ENCODE measurements at regions not wholly inside any gene's neighbourhood (a gene's known extent, or its start where the extent isn't known, plus 50 kb on each side); places are given as distances from the start of the nearest gene placed in this dataset.
A peak's percentile ranks its signal among the peaks of the same experiment; 100 is the strongest.

- 77 to 81% methylated on average over 14 of the region's 14 CpGs for WGBS, 2 donors
- Histone ChIP-seq H3K4me3 (no peak overlapping the region), H3K36me3 (no peaks in the 10 kb centered on the region), H3K27ac (no peak overlapping the region), H3K9me3 (peaks cover 0 to 98% (median 0%) of the 10 kb centered on the region in 4 donors), H3K4me1 (no peaks in the 10 kb centered on the region), H3K27me3 (no peaks in the 10 kb centered on the region)
- no peak for TF ChIP-seq EP300 (IDR thresholded peaks at IDR 0.05)
- TF ChIP-seq POLR2A (IDR thresholded peaks at IDR 0.05): no peak
- no peak for TF ChIP-seq CTCF (IDR thresholded peaks at IDR 0.05)
- DNase-seq (ENCODE audit: low spot score in 2 of 2): no peak
Observed at GRCh38 chr12:34392741-34393085, 370.4 kb downstream of the ALG10 start.

GRCh38 chr12:34393086-34393820, 371.0 kb downstream of the ALG10 start:
- Histone ChIP-seq H3K27me3 (no peaks in the 10 kb centered on the region), H3K4me3 (no peak overlapping the region), H3K36me3 (no peaks in the 10 kb centered on the region), H3K27ac (no peak overlapping the region), H3K4me1 (no peaks in the 10 kb centered on the region), H3K9me3 (peaks cover 0 to 99% (median 0%) of the 10 kb centered on the region in 4 donors)
- TF ChIP-seq CTCF (IDR thresholded peaks at IDR 0.05): no peak
- DNase-seq (ENCODE audit: low spot score in 2 of 2): peak in 1 of 2 donors; percentile 10
- WGBS, 2 donors: 69 to 72% methylated on average over 35 of the region's 35 CpGs

- no peak for TF ChIP-seq POLR2A (IDR thresholded peaks at IDR 0.05)
- TF ChIP-seq EP300 (IDR thresholded peaks at IDR 0.05): no peak
- no peak for TF ChIP-seq CTCF (IDR thresholded peaks at IDR 0.05)
- Histone ChIP-seq H3K27me3 (no peaks in the 10 kb centered on the region), H3K36me3 (no peaks in the 10 kb centered on the region), H3K9me3 (peaks cover 0 to 100% (median 0%) of the 10 kb centered on the region in 4 donors), H3K4me3 (no peak overlapping the region), H3K4me1 (no peaks in the 10 kb centered on the region), H3K27ac (no peak overlapping the region)
- DNase-seq (ENCODE audit: low spot score in 2 of 2): no peak
- 63 to 69% methylated on average over 10 of the region's 10 CpGs for WGBS, 2 donors
Observed at GRCh38 chr12:34393821-34394150, 371.5 kb downstream of the ALG10 start.

GRCh38 chr12:34394211-34395055, 372.1 kb downstream of the ALG10 start:
- no peaks in the 10 kb centered on the region for H3K4me1 ChIP-seq
- H3K4me3 ChIP-seq: no peak overlapping the region
- 61 to 69% methylated on average over 29 of the region's 29 CpGs for WGBS, 2 donors
- no peak overlapping the region for H3K27ac ChIP-seq
- no peaks in the 10 kb centered on the region for H3K36me3 ChIP-seq
- TF ChIP-seq CTCF (IDR thresholded peaks at IDR 0.05) (no peak), POLR2A (IDR thresholded peaks at IDR 0.05) (no peak), EP300 (IDR thresholded peaks at IDR 0.05) (no peak)
- H3K27me3 ChIP-seq: no peaks in the 10 kb centered on the region
- DNase-seq (ENCODE audit: low spot score in 2 of 2): peak; percentile 2 to 10
- H3K9me3 ChIP-seq: peaks cover 0 to 100% (median 0%) of the 10 kb centered on the region in 4 donors
